ENCODE measurements at regions not wholly inside any gene's neighbourhood (a gene's known extent, or its start where the extent isn't known, plus 50 kb on each side); places are given as distances from the start of the nearest gene placed in this dataset.

- Histone ChIP-seq H2AFZ (ENCODE audit: low read length) (no peak overlapping the region), H3K4me3 (ENCODE audit: extremely low read depth in 1 of 4, insufficient read depth in 2 of 4, low read depth in 3 of 4, low read length in 4 of 4) (peak overlapping the region in 1 of 4 experiments; percentile 25; a peak in 2 of 8 replicates), H4K8ac (ENCODE audit: extremely low read depth, insufficient read depth, low read length) (no peak overlapping the region), H3K14ac (ENCODE audit: insufficient read length) (no peak overlapping the region), H2BK15ac (ENCODE audit: low read length) (no peak overlapping the region), H3K18ac (ENCODE audit: extremely low read depth, low read length) (no peak overlapping the region), H2AK5ac (ENCODE audit: low read depth, low read length) (no peak overlapping the region), H3K56ac (replicated peaks; ENCODE audit: insufficient read length, low read depth, low read length) (no peak overlapping the region), H3K79me1 (ENCODE audit: low read depth, low read length) (no peaks in the 10 kb centered on the region), H3K4me2 (ENCODE audit: insufficient read depth in 1 of 2, low read depth in 2 of 2, low read length in 2 of 2) (peak overlapping the region; percentile 24 to 47; a peak in 3 of 4 replicates), H3K4ac (replicated peaks; ENCODE audit: insufficient read length, low read depth, low read length) (no peak overlapping the region), H3K4me1 (replicated peaks in 1 of 4; ENCODE audit: control insufficient read depth in 3 of 4, insufficient read depth in 4 of 4, low read length in 3 of 4) (peaks cover 0 to 9% (median 2%) of the 10 kb centered on the region in 4 experiments; a peak in 3 of 7 replicates), H3K23ac (ENCODE audit: insufficient read length) (no peak overlapping the region), H2BK5ac (ENCODE audit: low read depth, low read length) (no peak overlapping the region; the same call in 1 of the 2 replicates), H2BK120ac (replicated peaks; ENCODE audit: low read depth, low read length) (no peak overlapping the region), H3K9me3 (ENCODE audit: insufficient read depth in 2 of 2, low read depth in 1 of 2, low read length in 1 of 2) (no peaks in the 10 kb centered on the region), H4K91ac (replicated peaks; ENCODE audit: insufficient read length, low read length) (no peak overlapping the region), H2BK12ac (ENCODE audit: low read depth, low read length) (peak overlapping the region; percentile 51; the same call in 1 of the 2 replicates), H2BK20ac (ENCODE audit: low read length) (no peak overlapping the region), H3K9ac (replicated peaks in 1 of 4; ENCODE audit: extremely low read depth in 1 of 4, low read depth in 3 of 4, low read length in 3 of 4) (no peak overlapping the region), H3K79me2 (ENCODE audit: control insufficient read depth in 1 of 2, insufficient read depth in 2 of 2, low read length in 2 of 2) (no peaks in the 10 kb centered on the region), H3K27ac (ENCODE audit: low read depth, low read length) (no peak overlapping the region), H4K5ac (ENCODE audit: insufficient read length, low read depth, low read length) (no peak overlapping the region), H4K20me1 (replicated peaks in 1 of 2; ENCODE audit: control insufficient read depth in 1 of 2, insufficient read depth in 2 of 2, low read length in 2 of 2) (no peaks in the 10 kb centered on the region), H3K23me2 (ENCODE audit: low read depth, low read length) (no peaks in the 10 kb centered on the region), H3K27me3 (replicated peaks in 1 of 4; ENCODE audit: control insufficient read depth in 3 of 4, extremely low read depth in 1 of 4, insufficient read depth in 3 of 4, low read length in 3 of 4) (no peaks in the 10 kb centered on the region), H3K36me3 (ENCODE audit: control insufficient read depth in 2 of 4, insufficient read depth in 4 of 4, low read length in 3 of 4) (no peaks in the 10 kb centered on the region)
- DNase-seq (ENCODE audit: low read depth in 1 of 2, low spot score in 2 of 2) (no peak), FAIRE-seq (peak; percentile 60)
- ChIA-PET POLR2A (ENCODE audit: partially characterized antibody) (no interaction called here), CTCF (ENCODE audit: partially characterized antibody) (interaction anchor here (1.0 to 1.3 kb wide), 3 partner anchors 12 to 123 kb away, joined by 3 to 4 read pairs (median 3); no protein-coding TSS in a partner anchor)
- 27% methylated on average over 2 of the region's 2 CpGs; no CpG with 5 or more reads in 1 of the 2 experiments for WGBS, 2 experiments (ENCODE audit: extremely low coverage in 1 of 2, insufficient coverage in 1 of 2, insufficient read length in 1 of 2, insufficient replicate concordance in 2 of 2, low coverage in 1 of 2, low lambda C conversion rate in 2 of 2, missing lambda C conversion rate in 1 of 2)
- TF ChIP-seq POLR2A (IDR thresholded peaks at IDR 0.05; ENCODE audit: control extremely low read depth in 1 of 2, low read depth in 2 of 2, low read length in 2 of 2) (no peak), PHF8 (conservative IDR thresholded peaks at IDR 0.05; ENCODE audit: low read depth, low read length) (no peak), JUND (IDR thresholded peaks at IDR 0.05; ENCODE audit: low read length) (no peak), RBBP5 (IDR thresholded peaks at IDR 0.05; ENCODE audit: borderline replicate concordance, low read depth, low read length) (no peak), TBP (IDR thresholded peaks at IDR 0.05; ENCODE audit: low read depth, low read length) (no peak), RNF2 (IDR thresholded peaks at IDR 0.05; ENCODE audit: borderline replicate concordance, low read depth, low read length, missing control alignments, poor library complexity, severe bottlenecking) (no peak), SUZ12 (IDR thresholded peaks at IDR 0.05; ENCODE audit: low read length) (no peak), GABPA (IDR thresholded peaks at IDR 0.05; ENCODE audit: borderline replicate concordance, insufficient read depth, low read length) (no peak), KDM1A (IDR thresholded peaks at IDR 0.05; ENCODE audit: borderline replicate concordance, low read length) (no peak), ASH2L (IDR thresholded peaks at IDR 0.05; ENCODE audit: low read length) (no peak), ATF3 (IDR thresholded peaks at IDR 0.05; ENCODE audit: insufficient read depth, low read depth, low read length) (no peak), USF2 (IDR thresholded peaks at IDR 0.05; ENCODE audit: low read length) (no peak)
Observed at GRCh38 chr3:150335631-150336030, 72.5 kb upstream of the TSC22D2 start.
